Immature natural killer cell (primary cell): ENCODE measurements at regions not wholly inside any gene's neighbourhood (a gene's known extent, or its start where the extent isn't known, plus 50 kb on each side); places are given as distances from the start of the nearest gene placed in this dataset.

ENCODE experiments used
- DNase-seq, 3 donors: peaks; one replicate each; pipeline ENCODE4 v3.0.0; 2022; ENCODE audit warnings: mixed read lengths in 1 of 3
- H3K27ac Mint-ChIP-seq, 6 donors: one replicate each; pipeline ENCODE4 v1.8.0; 2020; ENCODE audit warnings: mixed read lengths in 6 of 6, mild to moderate bottlenecking in 5 of 6, inconsistent platforms in 4 of 6, moderate library complexity in 3 of 6
- H3K27me3 Mint-ChIP-seq, 3 donors: one replicate each; pipeline ENCODE4 v1.8.0; 2020 to 2021; ENCODE audit warnings: low read depth in 3 of 3, mild to moderate bottlenecking in 3 of 3, mixed read lengths in 3 of 3, moderate library complexity in 3 of 3, inconsistent platforms in 1 of 3
- H3K36me3 Mint-ChIP-seq, 3 donors: one replicate each; pipeline ENCODE4 v1.8.0; 2020; ENCODE audit warnings: mixed read lengths in 3 of 3, inconsistent platforms in 2 of 3, mild to moderate bottlenecking in 2 of 3
- H3K4me1 Mint-ChIP-seq, 2 donors: one replicate each; pipeline ENCODE4 v1.8.0; 2020; ENCODE audit warnings: inconsistent platforms in 2 of 2, mild to moderate bottlenecking in 2 of 2, mixed read lengths in 2 of 2, moderate library complexity in 1 of 2
- H3K4me3 Mint-ChIP-seq, 5 donors: one replicate each; pipeline ENCODE4 v1.8.0; 2020; ENCODE audit warnings: mild to moderate bottlenecking in 5 of 5, mixed read lengths in 5 of 5, inconsistent platforms in 3 of 5, moderate library complexity in 3 of 5
- H3K9me3 Mint-ChIP-seq, 6 donors: one replicate each; pipeline ENCODE4 v1.8.0; 2020; ENCODE audit warnings: mild to moderate bottlenecking in 6 of 6, mixed read lengths in 6 of 6, inconsistent platforms in 4 of 6, moderate library complexity in 3 of 6

GRCh38 chr1:119294722-119295121 lies 73.9 kb upstream of the HAO2 start:
- Mint-ChIP-seq H3K9me3 (peaks cover 0 to 3% (median 0%) of the 10 kb centered on the region in 6 donors), H3K27me3 (peaks cover 0 to 9% (median 2%) of the 10 kb centered on the region in 3 donors), H3K4me1 (no peaks in the 10 kb centered on the region), H3K4me3 (no peak overlapping the region), H3K27ac (no peak overlapping the region), H3K36me3 (no peaks in the 10 kb centered on the region)
- no peak for DNase-seq

GRCh38 chr1:119298687-119299303 lies 69.8 kb upstream of the HAO2 start:
- peaks cover 0 to 3% (median under 1%) of the 10 kb centered on the region in 6 donors for H3K9me3 Mint-ChIP-seq
- H3K4me1 Mint-ChIP-seq, result no peaks in the 10 kb centered on the region
- no peak overlapping the region for H3K4me3 Mint-ChIP-seq
- no peaks in the 10 kb centered on the region for H3K36me3 Mint-ChIP-seq
- H3K27ac Mint-ChIP-seq, result no peak overlapping the region
- no peak for DNase-seq
- H3K27me3 Mint-ChIP-seq, result peaks cover 0 to 7% (median 4%) of the 10 kb centered on the region in 3 donors

GRCh38 chr1:119302011-119302410 lies 66.6 kb upstream of the HAO2 start:
- Mint-ChIP-seq H3K4me3 (no peak overlapping the region), H3K36me3 (no peaks in the 10 kb centered on the region), H3K4me1 (no peaks in the 10 kb centered on the region), H3K27ac (no peak overlapping the region), H3K9me3 (peaks cover 0 to 3% (median 2%) of the 10 kb centered on the region in 6 donors), H3K27me3 (peaks cover 0 to 4% (median 2%) of the 10 kb centered on the region in 3 donors)
- DNase-seq, result no peak

- peaks cover 0 to 3% (median 0%) of the 10 kb centered on the region in 3 donors for H3K27me3 Mint-ChIP-seq
- peaks cover 0 to 5% (median 0%) of the 10 kb centered on the region in 6 donors for H3K9me3 Mint-ChIP-seq
- no peak overlapping the region for H3K27ac Mint-ChIP-seq
- DNase-seq, result no peak
- H3K4me3 Mint-ChIP-seq, result no peak overlapping the region
- H3K36me3 Mint-ChIP-seq, result no peaks in the 10 kb centered on the region
- no peaks in the 10 kb centered on the region for H3K4me1 Mint-ChIP-seq
Observed at GRCh38 chr1:119308130-119308700, 60.4 kb upstream of the HAO2 start.

- H3K9me3 Mint-ChIP-seq, result peaks cover 0 to 5% (median 0%) of the 10 kb centered on the region in 6 donors
- H3K27ac Mint-ChIP-seq, result no peak overlapping the region
- H3K27me3 Mint-ChIP-seq, result peaks cover 0 to 3% (median 0%) of the 10 kb centered on the region in 3 donors
- no peaks in the 10 kb centered on the region for H3K36me3 Mint-ChIP-seq
- DNase-seq, result no peak
- H3K4me3 Mint-ChIP-seq, result no peak overlapping the region
- no peaks in the 10 kb centered on the region for H3K4me1 Mint-ChIP-seq
Observed at GRCh38 chr1:119308806-119309205, 59.8 kb upstream of the HAO2 start.

GRCh38 chr1:119310301-119310700 lies 58.3 kb upstream of the HAO2 start:
- no peaks in the 10 kb centered on the region for H3K36me3 Mint-ChIP-seq

GRCh38 chr1:119312500-119312899 lies 56.1 kb upstream of the HAO2 start:
- Mint-ChIP-seq H3K9me3 (peaks cover 0 to 6% (median 0%) of the 10 kb centered on the region in 6 donors), H3K4me3 (no peak overlapping the region), H3K4me1 (no peaks in the 10 kb centered on the region), H3K27me3 (peaks cover 0 to 5% (median 0%) of the 10 kb centered on the region in 3 donors), H3K36me3 (no peaks in the 10 kb centered on the region), H3K27ac (no peak overlapping the region)
- DNase-seq, result no peak

More at GRCh38 chr1:119310301-119310700, 58.3 kb upstream of the HAO2 start:
- H3K4me3 Mint-ChIP-seq, result no peak overlapping the region
- no peaks in the 10 kb centered on the region for H3K4me1 Mint-ChIP-seq
- H3K9me3 Mint-ChIP-seq, result peaks cover 0 to 8% (median 0%) of the 10 kb centered on the region in 6 donors
- DNase-seq, result no peak
- H3K27ac Mint-ChIP-seq, result no peak overlapping the region
- peaks cover 0 to 5% (median 0%) of the 10 kb centered on the region in 3 donors for H3K27me3 Mint-ChIP-seq

- H3K4me1 Mint-ChIP-seq, result no peaks in the 10 kb centered on the region
- DNase-seq, result no peak
- H3K36me3 Mint-ChIP-seq, result no peaks in the 10 kb centered on the region
- no peak overlapping the region for H3K4me3 Mint-ChIP-seq
- peaks cover 0 to 4% (median 0%) of the 10 kb centered on the region in 6 donors for H3K9me3 Mint-ChIP-seq
- no peak overlapping the region for H3K27ac Mint-ChIP-seq
- H3K27me3 Mint-ChIP-seq, result peaks cover 0 to 5% (median 0%) of the 10 kb centered on the region in 3 donors
Observed at GRCh38 chr1:119314001-119314796, 54.4 kb upstream of the HAO2 start.

- Mint-ChIP-seq H3K9me3 (peaks cover 0 to 4% (median 0%) of the 10 kb centered on the region in 6 donors), H3K27me3 (peaks cover 0 to 2% (median 0%) of the 10 kb centered on the region in 3 donors), H3K4me3 (no peak overlapping the region), H3K36me3 (no peaks in the 10 kb centered on the region), H3K4me1 (no peaks in the 10 kb centered on the region), H3K27ac (no peak overlapping the region)
- DNase-seq, result no peak
Observed at GRCh38 chr1:119316870-119317416, 51.6 kb upstream of the HAO2 start.

- no peak for DNase-seq
- Mint-ChIP-seq H3K4me1 (peaks cover 5 to 6% of the 10 kb centered on the region in 2 donors), H3K4me3 (no peak overlapping the region), H3K27me3 (peaks cover 0 to 2% (median 0%) of the 10 kb centered on the region in 3 donors), H3K27ac (no peak overlapping the region), H3K9me3 (peaks cover 0 to 4% (median 0%) of the 10 kb centered on the region in 6 donors), H3K36me3 (no peaks in the 10 kb centered on the region)
Observed at GRCh38 chr1:119318466-119319309, 49.9 kb upstream of the HAO2 start.
